Stimulated activated CD4-positive, alpha-beta T cell treated with anti-CD3 and anti-CD28 coated beads, Interleukin-1b, Interleukin-23, amount 100 ng/mL, for 24 hours (primary cell): ENCODE measurements at regions not wholly inside any gene's neighbourhood (a gene's known extent, or its start where the extent isn't known, plus 50 kb on each side); places are given as distances from the start of the nearest gene placed in this dataset.
"Not testable (repeated sequence)": the region's sequence is repeated elsewhere in the genome, so short reads cannot be mapped to it uniquely, and the experiment has no call there.

ENCODE experiments used
- DNase-seq, 4 experiments: peaks; one replicate each; pipeline ENCODE4 v3.0.0-alpha.2; 2020; ENCODE audit warnings: low read depth in 4 of 4, low spot score in 1 of 4

GRCh38 chr4:158053086-158053485 lies 119.7 kb downstream of the GASK1B start:
- DNase-seq: no peak

GRCh38 chr4:158051401-158052235 lies 121.2 kb downstream of the GASK1B start:
- no peak for DNase-seq

DNA sequence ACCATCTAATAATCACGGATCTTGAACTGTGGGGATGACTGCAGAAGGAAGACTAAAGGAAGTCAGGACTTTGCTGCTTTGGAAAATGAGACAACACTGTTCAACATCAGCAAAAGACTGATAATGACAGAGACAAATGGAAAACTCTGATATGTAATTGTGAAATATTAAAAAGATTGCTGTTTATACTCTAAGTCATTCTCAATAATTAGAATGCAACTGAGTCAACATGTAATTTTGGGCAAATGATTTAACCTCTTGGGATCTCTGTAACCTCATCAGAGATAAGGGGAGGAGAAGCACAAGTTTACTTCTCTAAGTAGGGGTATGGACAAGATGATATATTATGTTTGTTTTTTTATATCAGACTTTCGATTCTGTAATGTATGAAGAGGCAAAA lies 121.9 kb downstream of the GASK1B start:
- DNase-seq: no peak

DNA sequence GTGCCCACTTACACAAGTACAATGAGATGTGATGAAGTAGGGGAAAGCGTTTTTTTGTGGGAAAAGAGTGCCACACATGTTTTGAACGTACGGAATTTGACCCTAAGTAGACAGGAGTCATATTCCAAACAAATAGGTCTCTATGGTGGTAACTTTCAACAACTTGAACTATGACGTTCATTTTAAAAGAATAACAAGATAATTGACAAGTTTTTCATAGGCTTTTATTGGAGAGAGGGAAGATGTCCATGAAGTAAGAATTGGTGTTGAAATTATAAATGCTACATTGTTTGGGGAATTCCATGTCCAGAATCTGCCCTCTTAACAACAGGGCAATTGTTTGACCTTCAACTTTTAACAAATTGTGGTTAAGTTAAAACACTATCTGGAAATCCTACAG lies 126.5 kb downstream of the GASK1B start:
- DNase-seq: no peak

DNA sequence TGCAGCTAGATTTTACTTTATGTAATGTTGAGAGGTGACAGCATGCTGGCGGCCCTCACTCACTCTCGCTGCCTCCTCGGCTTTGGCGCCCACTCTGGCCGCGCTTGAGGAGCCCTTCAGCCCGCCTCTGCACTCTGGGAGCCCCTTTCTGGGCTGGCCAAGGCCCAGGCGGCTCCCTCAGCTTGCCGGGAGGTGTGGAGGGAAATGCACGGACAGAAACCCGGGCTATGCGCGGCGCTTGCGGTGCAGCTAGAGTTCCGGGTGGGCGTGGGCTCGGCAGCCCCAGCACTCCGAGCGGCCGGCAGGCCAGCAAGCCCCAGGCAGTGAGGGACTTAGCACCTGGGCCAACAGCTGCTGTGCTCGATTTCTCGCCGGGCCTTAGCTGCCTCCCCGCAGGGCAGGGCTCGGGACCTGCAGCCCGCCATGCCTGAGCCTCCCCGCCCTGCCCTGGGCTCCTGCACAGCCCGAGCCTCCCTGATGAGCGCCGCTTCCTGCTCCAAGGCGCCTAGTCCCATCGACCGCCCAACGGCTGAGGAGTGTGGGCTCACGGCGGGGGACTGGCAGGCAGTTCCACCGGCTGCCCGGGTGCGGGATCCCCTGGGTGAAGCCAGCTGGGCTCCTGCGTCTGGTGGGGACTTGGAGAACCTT lies 128.7 kb downstream of the GASK1B start:
- DNase-seq: no peak

DNA sequence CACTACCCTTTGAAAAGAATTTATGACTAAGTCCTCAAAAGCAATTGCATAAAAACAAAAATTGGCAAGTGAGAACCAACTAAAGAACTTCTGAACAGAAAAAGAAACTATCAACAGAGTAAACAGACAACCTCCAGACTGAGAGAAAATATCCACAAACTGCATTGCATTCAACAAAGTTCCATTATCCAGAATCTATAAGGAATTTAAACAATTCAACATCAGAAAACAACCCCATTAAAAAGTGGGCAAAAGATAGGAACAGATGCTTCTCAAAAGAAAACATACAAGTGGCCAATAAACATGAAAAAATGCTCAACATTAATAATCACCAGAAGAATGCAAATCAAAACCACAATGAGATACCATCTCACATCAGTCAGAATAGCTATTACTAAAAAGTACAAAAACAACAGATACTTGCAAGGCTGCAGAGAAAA lies 130.2 kb downstream of the GASK1B start:
- DNase-seq: no peak

DNA sequence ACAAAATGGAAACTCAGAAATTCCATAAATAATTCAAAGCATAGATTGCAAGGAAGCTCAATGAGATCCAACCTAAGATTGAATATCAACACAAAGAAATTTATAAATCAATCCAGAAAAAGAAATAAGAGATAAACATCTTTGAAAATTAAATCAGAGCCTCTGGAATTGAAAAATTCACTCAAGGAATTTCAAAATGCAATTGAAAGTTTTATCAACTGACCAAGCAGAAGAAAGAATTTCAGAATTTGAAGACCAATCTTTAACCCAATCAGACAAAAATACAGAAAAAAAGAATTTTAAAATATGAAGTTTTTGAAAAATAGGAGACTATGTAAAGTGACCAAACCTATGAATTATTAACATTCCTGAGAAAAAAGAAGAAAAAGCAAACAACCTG lies 134.1 kb downstream of the GASK1B start:
- no peak for DNase-seq

GRCh38 chr4:158036998-158037397 lies 135.8 kb downstream of the GASK1B start:
- DNase-seq: no peak

DNA sequence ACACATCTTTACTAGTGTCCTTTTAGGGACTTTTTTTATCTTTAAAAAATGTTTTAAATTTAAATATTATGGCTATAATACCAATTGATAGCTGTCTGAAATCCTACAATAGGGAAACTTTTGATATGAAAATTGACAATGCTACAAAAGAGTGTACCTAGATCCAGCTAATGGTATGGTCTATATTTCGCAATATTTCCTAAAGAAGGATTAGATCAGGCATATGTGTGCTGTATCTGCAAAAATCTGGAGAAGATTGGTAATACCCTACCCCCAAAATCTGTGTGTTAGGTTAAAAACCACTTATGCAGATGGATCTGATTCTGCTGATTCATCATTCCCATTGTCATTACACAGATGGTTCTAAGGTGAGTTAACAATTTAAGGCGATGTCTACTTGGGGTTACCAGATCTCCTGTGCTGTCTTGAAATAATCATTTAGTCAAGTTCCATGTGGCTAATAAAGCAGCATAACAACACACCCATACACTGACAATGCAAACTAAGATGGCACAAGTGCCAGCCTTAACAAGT lies 137.1 kb downstream of the GASK1B start:
- DNase-seq: no peak

GRCh38 chr4:158033416-158034120 lies 139.3 kb downstream of the GASK1B start:
- no peak for DNase-seq

- no peak for DNase-seq
These were observed 140.0 kb downstream of the GASK1B start for GRCh38 chr4:158032733-158033415.

DNA sequence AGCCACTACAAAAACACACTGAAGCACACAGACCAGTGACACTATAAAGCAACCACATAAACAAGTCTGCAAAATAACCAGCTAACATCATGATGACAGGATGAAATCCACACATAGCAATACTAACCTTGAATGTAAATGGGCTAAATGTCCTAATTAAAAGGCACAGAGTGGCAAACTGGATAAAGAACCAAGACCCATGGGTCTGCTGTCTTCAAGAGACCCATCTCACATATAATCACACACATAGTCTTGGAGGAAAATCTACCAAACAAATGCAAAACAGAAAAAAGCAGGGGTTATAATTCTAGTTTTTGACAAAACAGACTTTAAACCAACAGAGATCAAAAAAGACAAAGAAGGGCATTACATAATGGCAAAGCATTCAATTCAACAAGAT lies 144.4 kb downstream of the GASK1B start:
- not testable (repeated sequence) for DNase-seq

- DNase-seq: no peak
These were observed 147.7 kb downstream of the GASK1B start for GRCh38 chr4:158025131-158025530.

GRCh38 chr4:158020734-158021346 lies 152.0 kb downstream of the GASK1B start:
- no peak for DNase-seq

GRCh38 chr4:158020176-158020575 lies 152.6 kb downstream of the GASK1B start:
- no peak for DNase-seq

GRCh38 chr4:158018831-158019230 lies 154.0 kb downstream of the GASK1B start:
- DNase-seq: no peak

- DNase-seq: no peak
These were observed 154.5 kb downstream of the GASK1B start for GRCh38 chr4:158018221-158018830.

GRCh38 chr4:158016511-158016910 lies 156.3 kb downstream of the GASK1B start:
- DNase-seq: no peak

DNA sequence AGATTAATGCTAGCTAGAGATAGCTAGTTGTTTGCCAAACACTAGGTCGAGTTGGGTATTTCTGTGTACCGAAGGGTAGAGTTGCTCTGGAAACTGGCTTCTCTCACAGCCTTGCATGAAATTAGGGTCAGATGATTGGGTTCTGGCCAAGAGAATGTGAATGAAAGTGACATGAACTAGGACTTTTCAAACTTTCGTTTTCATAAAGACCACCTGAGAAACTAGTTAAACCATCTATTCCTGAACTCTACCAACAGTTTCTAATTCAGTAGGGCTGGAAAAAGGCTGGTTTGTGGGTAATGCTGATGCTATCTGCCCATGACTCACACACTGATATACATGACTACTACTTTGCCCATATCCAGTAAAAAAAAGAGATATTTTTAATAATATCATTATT lies 157.6 kb downstream of the GASK1B start:
- no peak for DNase-seq

GRCh38 chr4:158013858-158014257 lies 159.0 kb downstream of the GASK1B start:
- no peak for DNase-seq
